DMS53 treated with DMSO at 0.1 percent for 48 hours (cell line): ENCODE measurements at regions not wholly inside any gene's neighbourhood (a gene's known extent, or its start where the extent isn't known, plus 50 kb on each side); places are given as distances from the start of the nearest gene placed in this dataset.
"Not testable (repeated sequence)": the region's sequence is repeated elsewhere in the genome, so short reads cannot be mapped to it uniquely, and the experiment has no call there.

Source experiments
- DNase-seq: peaks from one replicate; lab custom pipeline; 2025; ENCODE audit not compliant: unreplicated experiment; lab: John Stamatoyannopoulos, UW

- no peak for DNase-seq
Measured at GRCh38 chr17:30589431-30589830, 112.2 kb downstream of the GOSR1 start.

- no peak for DNase-seq
Measured at GRCh38 chr17:30588798-30589247, 111.6 kb downstream of the GOSR1 start.

- DNase-seq = no peak
Measured at GRCh38 chr17:30586818-30587595, 109.8 kb downstream of the GOSR1 start.

- DNase-seq = no peak
Measured at GRCh38 chr17:30584810-30585209, 107.6 kb downstream of the GOSR1 start.

- no peak for DNase-seq
Measured at GRCh38 chr17:30580916-30581315, 103.7 kb downstream of the GOSR1 start.

GRCh38 chr17:30579610-30580315, 102.6 kb downstream of the GOSR1 start:
- DNase-seq = no peak

- DNase-seq = not testable (repeated sequence)
Measured at GRCh38 chr17:30578015-30578717, 101.0 kb downstream of the GOSR1 start.
